Activated CD8-positive, alpha-beta memory T cell treated with anti-CD3 and anti-CD28 coated beads, Interleukin-2, amount 50 U/mL, for 1 hour (primary cell): ENCODE measurements at regions not wholly inside any gene's neighbourhood (a gene's known extent, or its start where the extent isn't known, plus 50 kb on each side); places are given as distances from the start of the nearest gene placed in this dataset.

Experiments used
- DNase-seq: peaks from one replicate; pipeline ENCODE4 v3.0.0-alpha.2; 2020; ENCODE audit errors: extremely low read depth

DNA sequence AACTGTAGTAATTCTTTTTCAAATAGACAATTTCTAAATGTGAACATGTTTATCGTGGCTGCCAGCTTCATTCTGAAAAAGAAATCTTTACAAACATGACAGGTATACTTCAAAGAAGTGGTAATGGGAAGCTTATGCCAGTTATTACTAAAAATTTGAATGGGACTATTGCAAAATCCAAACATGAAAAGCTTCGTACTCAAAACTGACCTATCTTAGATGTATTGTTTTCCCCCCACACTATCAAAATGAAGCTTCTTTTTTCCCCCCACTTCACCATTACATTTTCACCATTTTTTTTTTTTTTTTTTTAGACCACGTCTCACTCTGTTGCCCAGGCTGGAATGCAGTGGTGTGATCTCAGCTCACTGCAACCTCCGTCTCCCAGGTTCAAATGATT lies 50.4 kb upstream of the SERTAD2 start:
- DNase-seq: no peak

- no peak for DNase-seq
Observed at GRCh38 chr2:64704996-64705395, 51.3 kb upstream of the SERTAD2 start.

GRCh38 chr2:64707276-64707675 lies 53.6 kb upstream of the SERTAD2 start:
- no peak for DNase-seq

- DNase-seq: no peak
Observed at GRCh38 chr2:64708829-64709228, 55.1 kb upstream of the SERTAD2 start.

GRCh38 chr2:64711252-64711800 lies 57.6 kb upstream of the SERTAD2 start:
- no peak for DNase-seq

GRCh38 chr2:64713686-64714085 lies 60.0 kb upstream of the SERTAD2 start:
- DNase-seq: no peak

GRCh38 chr2:64716569-64716968 lies 62.9 kb upstream of the SERTAD2 start:
- no peak for DNase-seq

GRCh38 chr2:64718250-64718885 lies 64.7 kb upstream of the SERTAD2 start:
- no peak for DNase-seq

DNA sequence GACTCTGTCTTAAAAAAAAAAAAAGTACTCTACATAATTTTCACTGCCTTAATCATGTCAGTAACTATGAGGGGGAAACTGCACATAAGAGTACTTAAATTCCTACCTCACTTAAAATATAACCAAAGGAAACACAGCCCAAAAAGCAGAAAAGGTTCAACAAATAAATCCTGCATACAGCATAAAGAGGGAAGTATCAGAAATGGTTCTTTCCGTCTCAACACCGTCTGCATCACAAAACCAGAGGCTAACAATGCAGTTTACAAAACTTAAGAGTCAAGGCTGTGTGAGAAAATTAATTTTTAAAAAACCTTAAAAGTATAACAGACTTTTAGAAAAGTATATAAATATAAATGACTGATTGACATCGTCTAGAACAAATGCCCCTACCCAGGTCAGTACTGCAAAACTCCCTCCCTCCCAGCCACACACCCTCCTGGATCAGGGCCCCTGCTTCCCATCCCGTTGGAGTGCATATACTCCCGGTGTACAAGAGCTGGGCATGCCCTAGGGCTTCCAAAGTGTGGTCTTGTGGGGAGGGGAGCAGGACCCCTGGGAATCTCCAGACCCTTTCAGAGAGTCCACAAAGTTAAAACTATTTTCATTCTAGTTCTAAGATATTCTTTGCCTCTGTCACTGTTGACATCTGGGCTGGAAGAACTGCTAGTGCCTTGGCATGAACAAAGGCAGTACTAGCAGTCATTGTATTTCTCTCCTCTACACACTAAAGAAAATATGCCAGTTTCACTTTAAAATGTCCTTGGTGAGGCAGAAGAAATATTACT lies 67.0 kb upstream of the SERTAD2 start:
- DNase-seq: no peak

- DNase-seq: no peak
Observed at GRCh38 chr2:64721320-64721623, 67.6 kb upstream of the SERTAD2 start.

- DNase-seq: no peak
Observed at GRCh38 chr2:64722291-64723044, 68.8 kb upstream of the SERTAD2 start.

GRCh38 chr2:64727013-64727767 lies 73.5 kb upstream of the SERTAD2 start:
- DNase-seq: no peak

DNA sequence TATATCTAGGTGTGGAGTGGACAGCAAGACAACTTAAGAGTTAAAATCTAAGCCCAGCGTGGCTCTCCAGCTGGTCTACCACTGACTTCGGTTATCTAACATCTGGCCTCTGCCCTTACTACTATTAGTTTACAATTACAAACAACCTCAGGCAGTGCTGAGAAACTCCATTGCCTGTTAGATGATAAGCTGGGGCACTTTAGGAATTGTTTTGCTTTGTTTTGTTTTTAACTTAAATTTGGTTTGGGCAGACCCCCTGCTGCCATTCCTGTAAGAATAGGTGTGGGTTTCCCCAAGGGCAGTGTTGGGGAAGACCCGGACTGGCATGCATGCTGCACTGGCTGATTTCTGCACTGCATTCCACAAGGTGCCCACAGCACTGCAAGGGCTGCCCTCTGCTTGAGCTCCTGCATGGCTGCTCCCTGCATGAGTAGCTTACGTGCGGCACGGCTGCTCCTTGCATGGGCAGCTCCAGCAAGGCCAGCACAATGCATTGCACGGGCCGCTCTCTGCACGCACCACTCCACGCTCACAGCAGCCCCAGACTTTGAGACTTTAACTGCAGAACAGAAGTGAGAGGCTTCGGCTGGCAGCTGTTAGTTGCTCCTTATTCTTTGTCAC lies 74.2 kb upstream of the SERTAD2 start:
- DNase-seq: no peak

DNA sequence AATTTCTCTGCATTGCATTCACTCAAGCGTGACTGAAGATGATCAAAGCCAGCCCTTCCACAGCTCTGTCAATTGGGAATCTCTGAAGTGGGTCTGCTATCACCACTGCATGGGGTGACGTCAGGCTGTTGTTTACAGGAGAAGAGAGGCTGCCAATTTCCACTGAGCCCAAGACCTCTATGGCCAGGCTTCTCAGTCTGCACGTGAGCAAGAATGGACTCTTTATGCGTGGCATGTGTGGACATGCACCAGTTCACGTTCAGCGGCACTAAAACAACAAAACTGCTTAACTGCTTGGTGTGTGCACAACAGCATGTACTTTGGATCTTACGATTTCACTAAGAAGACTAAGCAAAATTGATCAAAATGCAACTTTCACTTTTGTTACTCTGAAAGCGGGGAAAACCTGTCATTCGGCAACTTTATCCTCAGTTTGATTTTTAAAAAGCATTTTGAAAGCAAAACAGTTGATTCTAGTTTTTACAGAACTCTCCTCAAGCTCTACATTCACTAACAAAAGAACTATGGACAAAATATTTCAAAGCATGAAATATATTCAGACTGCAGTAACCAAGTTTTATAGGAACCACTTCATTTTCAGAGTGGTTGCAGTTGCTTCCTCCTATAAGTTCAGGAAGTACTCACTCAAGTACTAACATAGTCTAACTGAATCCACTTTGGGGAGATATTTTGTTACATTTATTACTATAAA lies 77.0 kb upstream of the SERTAD2 start:
- DNase-seq: no peak

GRCh38 chr2:64731263-64731643 lies 77.5 kb upstream of the SERTAD2 start:
- no peak for DNase-seq

DNA sequence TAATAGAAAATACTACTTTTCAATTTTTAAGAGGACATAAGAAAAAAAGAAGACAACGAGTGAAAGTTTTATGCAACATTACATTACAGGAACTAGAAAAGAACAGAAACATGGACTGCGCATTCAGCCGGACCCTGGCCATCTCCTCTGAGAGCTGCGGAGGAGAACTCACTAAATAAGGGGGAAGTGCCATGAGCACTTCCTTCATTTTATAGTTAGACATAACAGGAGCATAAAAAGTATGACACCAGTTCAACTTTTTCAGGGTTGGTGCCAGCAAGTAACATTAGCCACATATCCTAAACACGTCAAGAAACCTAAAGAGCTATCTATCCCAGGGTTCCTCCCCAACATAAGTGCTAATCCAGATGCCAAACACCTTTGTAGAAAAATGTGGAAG lies 78.0 kb upstream of the SERTAD2 start:
- no peak for DNase-seq

DNA sequence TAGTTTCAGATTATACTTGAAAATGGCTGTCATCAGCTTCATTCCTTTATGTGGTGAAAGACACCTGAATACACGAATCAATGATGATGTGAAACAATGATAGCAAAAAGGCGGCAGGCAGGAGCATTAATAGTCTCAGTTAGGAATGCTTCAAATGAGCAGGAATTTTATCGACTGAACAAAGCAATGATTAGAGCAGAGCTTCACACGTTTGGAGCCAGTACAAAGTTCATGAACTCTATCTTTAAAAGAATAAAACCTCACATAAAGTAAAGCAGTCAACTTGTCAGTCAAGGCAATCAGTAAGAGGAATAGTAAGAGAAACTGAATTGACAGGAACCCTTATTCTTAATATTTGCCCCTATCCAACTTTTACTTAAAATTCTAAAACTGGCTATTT lies 78.4 kb upstream of the SERTAD2 start:
- DNase-seq: no peak

DNA sequence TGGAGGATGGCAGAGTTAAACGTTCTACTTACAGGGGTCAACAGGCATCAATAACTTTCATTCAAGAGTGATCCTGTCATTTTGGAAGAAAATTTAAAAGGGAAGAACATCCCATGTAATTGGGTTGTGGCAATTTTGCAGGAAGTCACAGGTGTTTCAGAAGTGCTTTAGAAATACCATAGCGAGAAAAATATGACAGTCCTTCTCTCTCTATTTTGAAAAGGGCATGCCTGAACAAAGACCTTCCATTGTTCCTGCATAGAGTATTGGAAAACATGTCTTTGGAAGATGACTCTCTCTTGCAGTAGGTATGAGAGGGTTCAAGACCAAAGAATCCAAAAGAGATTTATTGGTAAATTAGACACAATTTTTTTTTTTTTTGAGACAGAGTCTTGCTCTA lies 81.8 kb upstream of the SERTAD2 start:
- no peak for DNase-seq

DNA sequence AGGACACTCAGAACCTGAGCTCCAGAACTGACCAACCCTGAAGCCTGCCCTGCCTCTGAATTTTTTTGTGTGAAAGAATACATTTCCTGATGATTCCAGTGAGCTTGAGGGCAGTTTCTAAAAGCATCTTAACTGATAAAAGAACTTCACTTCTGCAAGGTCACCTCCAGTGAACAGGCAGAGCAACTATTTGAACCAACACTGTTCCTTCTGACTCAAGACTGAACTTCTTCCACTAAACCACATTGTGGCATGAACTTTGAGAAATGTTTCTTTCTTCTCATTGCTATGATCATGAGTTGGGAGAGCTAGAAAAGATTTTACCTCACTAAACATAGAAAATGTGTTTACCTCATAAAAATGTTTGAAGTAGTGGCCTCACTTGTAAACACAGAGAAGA lies 83.8 kb upstream of the SERTAD2 start:
- DNase-seq: no peak

- no peak for DNase-seq
Observed at GRCh38 chr2:64738026-64738425, 84.3 kb upstream of the SERTAD2 start.

DNA sequence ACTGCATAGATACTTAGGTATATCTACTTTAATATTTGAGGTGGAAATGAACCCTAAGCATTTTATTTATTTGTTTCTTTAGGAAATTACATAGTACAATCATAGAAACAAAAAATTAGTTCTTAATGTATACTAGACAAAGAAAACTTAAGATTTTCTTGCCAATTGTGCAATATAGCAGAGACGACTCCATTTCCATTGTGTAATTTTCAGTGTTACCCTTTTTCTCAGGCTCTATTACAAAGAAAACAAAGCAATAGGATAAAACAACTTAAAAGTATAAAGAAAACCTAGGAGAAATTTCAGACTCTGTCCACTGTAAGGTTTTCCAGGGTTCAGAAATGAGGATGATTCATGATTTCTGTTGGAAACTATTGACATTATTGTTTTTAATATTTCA lies 89.0 kb upstream of the SERTAD2 start:
- no peak for DNase-seq
